ENCODE measurements at regions not wholly inside any gene's neighbourhood (a gene's known extent, or its start where the extent isn't known, plus 50 kb on each side); places are given as distances from the start of the nearest gene placed in this dataset.

GRCh38 chr3:94561094-94561493, 498.2 kb downstream of the NSUN3 start (continued):
- TF ChIP-seq REST (IDR thresholded peaks at IDR 0.05; ENCODE audit: unreplicated experiment) (no peak), POLR2AphosphoS5 (IDR thresholded peaks at IDR 0.05; ENCODE audit: low read depth) (no peak), NANOG (IDR thresholded peaks at IDR 0.05; ENCODE audit: borderline replicate concordance) (no peak), STAT1 (IDR thresholded peaks at IDR 0.05; ENCODE audit: unreplicated experiment) (no peak), CTCF (conservative IDR thresholded peaks at IDR 0.05; ENCODE audit: low read depth in 2 of 2) (no peak), CREB1 (CRISPR knock-in tag; IDR thresholded peaks at IDR 0.05; ENCODE audit: low read depth) (no peak), EZH2 (IDR thresholded peaks at IDR 0.05; ENCODE audit: low read depth, unreplicated experiment) (no peak), ZNF114 (CRISPR knock-in tag; IDR thresholded peaks at IDR 0.05) (no peak), JUNB (IDR thresholded peaks at IDR 0.05; ENCODE audit: unreplicated experiment) (no peak), EZH2phosphoT487 (IDR thresholded peaks at IDR 0.05; ENCODE audit: unreplicated experiment) (no peak), ETS1 (IDR thresholded peaks at IDR 0.05) (no peak)

- Histone ChIP-seq H3K9me2 (ENCODE audit: insufficient read depth) (no peaks in the 10 kb centered on the region), H2AFZ (no peak overlapping the region), H3F3A (replicated peaks; ENCODE audit: low read depth) (no peaks in the 10 kb centered on the region), H3K27me3 (ENCODE audit: insufficient read depth) (no peaks in the 10 kb centered on the region), H3K27ac (ENCODE audit: low read depth) (no peak overlapping the region), H3K4me3 (no peak overlapping the region), H3K4me1 (ENCODE audit: insufficient read depth) (peaks cover 5% of the 10 kb centered on the region), H3K36me3 (ENCODE audit: insufficient read depth) (no peaks in the 10 kb centered on the region), H3K79me2 (replicated peaks; ENCODE audit: insufficient read depth) (no peaks in the 10 kb centered on the region), H3K4me2 (no peak overlapping the region), H4K20me1 (replicated peaks; ENCODE audit: insufficient read depth) (no peaks in the 10 kb centered on the region)
- TF ChIP-seq NANOG (IDR thresholded peaks at IDR 0.05; ENCODE audit: borderline replicate concordance), result peak; percentile 41; the same call in 1 of the 2 replicates
- no peak for TF ChIP-seq REST (IDR thresholded peaks at IDR 0.05; ENCODE audit: unreplicated experiment)
- peaks cover 19% of the 10 kb centered on the region; the same call in 2 of the 3 replicates for H3K36me3 Mint-ChIP-seq (ENCODE audit: low read depth)
- peak; percentile 17 for DNase-seq (ENCODE audit: low spot score)
- peaks cover 17% of the 10 kb centered on the region for H3K4me1 Mint-ChIP-seq
- H3K4me3 Mint-ChIP-seq, result no peak overlapping the region
- H3K27ac Mint-ChIP-seq, result no peak overlapping the region; the same call in 1 of the 2 replicates
- no peaks in the 10 kb centered on the region for H3K27me3 Mint-ChIP-seq (ENCODE audit: insufficient read depth, low read depth, poor library complexity)
- peaks cover 20% of the 10 kb centered on the region for H3K9me3 Mint-ChIP-seq
- ATAC-seq, result peak; percentile 62
These were observed 501.4 kb downstream of the NSUN3 start for GRCh38 chr3:94564247-94564646.

Measured in GM23338 (cell line).